HG02678 (cell line): ENCODE measurements at regions not wholly inside any gene's neighbourhood (a gene's known extent, or its start where the extent isn't known, plus 50 kb on each side); places are given as distances from the start of the nearest gene placed in this dataset.
A peak's percentile ranks its signal among the peaks of the same experiment; 100 is the strongest.

Source experiments
- ATAC-seq: cut with Tn5 transposase; IDR thresholded peaks from one replicate; pipeline ENCODE4 v1.9.1; 2021; ENCODE audit warnings: mild to moderate bottlenecking, moderate library complexity; ENCODE audit not compliant: unreplicated experiment

GRCh38 chr6:47118611-47119010, 76.5 kb upstream of the ADGRF1 start:
- ATAC-seq = no peak

- ATAC-seq = no peak
These were observed 75.2 kb upstream of the ADGRF1 start for GRCh38 chr6:47117314-47117713.

GRCh38 chr6:47116606-47117005, 74.5 kb upstream of the ADGRF1 start:
- no peak for ATAC-seq

- ATAC-seq = no peak
These were observed 74.0 kb upstream of the ADGRF1 start for GRCh38 chr6:47116086-47116485.

GRCh38 chr6:47114460-47114859, 72.3 kb upstream of the ADGRF1 start:
- ATAC-seq = no peak

GRCh38 chr6:47112317-47112716, 70.2 kb upstream of the ADGRF1 start:
- ATAC-seq = no peak

GRCh38 chr6:47111685-47112084, 69.6 kb upstream of the ADGRF1 start:
- no peak for ATAC-seq

- no peak for ATAC-seq
These were observed 67.1 kb upstream of the ADGRF1 start for GRCh38 chr6:47109281-47109680.

- no peak for ATAC-seq
These were observed 64.6 kb upstream of the ADGRF1 start for GRCh38 chr6:47106721-47107197.

- no peak for ATAC-seq
These were observed 64.1 kb upstream of the ADGRF1 start for GRCh38 chr6:47106216-47106615.

GRCh38 chr6:47105469-47106178, 63.5 kb upstream of the ADGRF1 start:
- ATAC-seq = no peak

- ATAC-seq = no peak
These were observed 61.8 kb upstream of the ADGRF1 start for GRCh38 chr6:47103931-47104330.

GRCh38 chr6:47102331-47102730, 60.2 kb upstream of the ADGRF1 start:
- ATAC-seq = no peak

- no peak for ATAC-seq
These were observed 56.5 kb upstream of the ADGRF1 start for GRCh38 chr6:47098570-47098993.

- ATAC-seq = peak; percentile 97
These were observed 55.2 kb upstream of the ADGRF1 start for GRCh38 chr6:47097092-47097945.

GRCh38 chr6:47096211-47096895, 54.2 kb upstream of the ADGRF1 start:
- ATAC-seq = no peak

- no peak for ATAC-seq
These were observed 52.3 kb upstream of the ADGRF1 start for GRCh38 chr6:47094241-47094925.

GRCh38 chr6:47093169-47093568, 51.0 kb upstream of the ADGRF1 start:
- ATAC-seq = no peak

- no peak for ATAC-seq
These were observed 49.9 kb upstream of the ADGRF1 start for GRCh38 chr6:47091886-47092668.
